Endodermal cell (in vitro differentiated cells): ENCODE measurements at regions not wholly inside any gene's neighbourhood (a gene's known extent, or its start where the extent isn't known, plus 50 kb on each side); places are given as distances from the start of the nearest gene placed in this dataset.

Experiments used
- DNase-seq: peaks from one replicate; pipeline ENCODE4 v3.0.0-alpha.2; 2017
- H3K27ac ChIP-seq: 2 replicates; pipeline ENCODE4 v1.5.1; 2013; ENCODE audit warnings: mild to moderate bottlenecking, low read depth, low read length, moderate library complexity
- H3K27me3 ChIP-seq: 2 replicates; pipeline ENCODE4 v1.6.1; 2013; ENCODE audit warnings: mild to moderate bottlenecking, low read length, moderate library complexity; ENCODE audit not compliant: insufficient read depth, control insufficient read depth, poor library complexity, severe bottlenecking
- H3K36me3 ChIP-seq: 2 replicates; pipeline ENCODE4 v1.7.0; 2013; ENCODE audit warnings: mild to moderate bottlenecking, low read length, moderate library complexity; ENCODE audit not compliant: control insufficient read depth, insufficient read depth
- H3K4me1 ChIP-seq: one replicate; pipeline ENCODE4 v1.7.0; 2013; ENCODE audit warnings: low read length; ENCODE audit not compliant: control insufficient read depth, insufficient read depth
- H3K4me3 ChIP-seq: 2 replicates; pipeline ENCODE4 v1.5.1; 2013; ENCODE audit warnings: mild to moderate bottlenecking, low read length, moderate library complexity
- H3K9ac ChIP-seq: 2 replicates; pipeline ENCODE4 v1.6.1; 2013; ENCODE audit warnings: mild to moderate bottlenecking, low read length, moderate library complexity; ENCODE audit not compliant: poor library complexity, severe bottlenecking; ENCODE audit errors: extremely low read depth
- H3K9me3 ChIP-seq: 2 replicates; pipeline ENCODE4 v1.6.1; 2013; ENCODE audit warnings: mild to moderate bottlenecking, low read length, moderate library complexity; ENCODE audit not compliant: control insufficient read depth
- H3K27ac Mint-ChIP-seq: 2 replicates; pipeline ENCODE4 v1.8.0; 2020; ENCODE audit warnings: mixed read lengths
- H3K27me3 Mint-ChIP-seq: 2 replicates; pipeline ENCODE4 v1.8.0; 2021; ENCODE audit warnings: mild to moderate bottlenecking, mixed read lengths; ENCODE audit not compliant: insufficient read depth
- H3K36me3 Mint-ChIP-seq: 2 replicates; pipeline ENCODE4 v1.8.0; 2020; ENCODE audit warnings: low read depth, mixed read lengths
- H3K4me1 Mint-ChIP-seq: 2 replicates; pipeline ENCODE4 v1.8.0; 2020; ENCODE audit warnings: mixed read lengths
- H3K4me3 Mint-ChIP-seq: 2 replicates; pipeline ENCODE4 v1.8.0; 2020; ENCODE audit warnings: mild to moderate bottlenecking, moderate library complexity, mixed read lengths
- H3K9me3 Mint-ChIP-seq: 2 replicates; pipeline ENCODE4 v1.8.0; 2020; ENCODE audit warnings: mild to moderate bottlenecking, mixed read lengths
- CTCF ChIP-seq: fragments of 200-600 bp; sonication (generic); conservative IDR thresholded peaks from 2 replicates; pipeline ENCODE4 v1.5.0; 2021; ENCODE audit warnings: antibody characterized with exemption, mild to moderate bottlenecking
- WGBS, 2 experiments: methylation state at CpG; one replicate each; pipeline versions ENCODE4 v1.1.5 to v1.1.7; 2013; ENCODE audit warnings: missing lambda C conversion rate in 2 of 2, mixed read lengths in 1 of 2; ENCODE audit not compliant: insufficient coverage in 1 of 2, insufficient read length in 1 of 2; 5-methylcytosine and 5-hydroxymethylcytosine counted together

GRCh38 chr4:132572210-132572609 is 576.9 kb upstream of the PCDH10 start:
- H3K9me3 ChIP-seq = no peaks in the 10 kb centered on the region
- no peak overlapping the region for H3K27ac ChIP-seq
- 52 to 72% methylated on average over 2 to 6 of the region's 6 CpGs for WGBS, 2 experiments
- Mint-ChIP-seq H3K4me1 (peaks cover 3% of the 10 kb centered on the region), H3K4me3 (no peak overlapping the region), H3K27me3 (no peaks in the 10 kb centered on the region), H3K36me3 (no peaks in the 10 kb centered on the region), H3K27ac (peak overlapping the region; percentile 46), H3K9me3 (no peaks in the 10 kb centered on the region)
- H3K27me3 ChIP-seq = no peaks in the 10 kb centered on the region
- H3K36me3 ChIP-seq = no peaks in the 10 kb centered on the region
- H3K9ac ChIP-seq = no peak overlapping the region
- no peaks in the 10 kb centered on the region for H3K4me1 ChIP-seq
- no peak for TF ChIP-seq CTCF
- DNase-seq = no peak
- H3K4me3 ChIP-seq = peak overlapping the region; percentile 9

- no peak for DNase-seq
- Mint-ChIP-seq H3K9me3 (peaks cover 10% of the 10 kb centered on the region), H3K27ac (no peak overlapping the region), H3K4me1 (no peaks in the 10 kb centered on the region), H3K4me3 (no peak overlapping the region), H3K36me3 (no peaks in the 10 kb centered on the region), H3K27me3 (no peaks in the 10 kb centered on the region)
- no peaks in the 10 kb centered on the region for H3K4me1 ChIP-seq
- no peak overlapping the region for H3K27ac ChIP-seq
- no peaks in the 10 kb centered on the region for H3K27me3 ChIP-seq
- no peak overlapping the region for H3K4me3 ChIP-seq
- H3K9ac ChIP-seq = no peak overlapping the region
- no peaks in the 10 kb centered on the region for H3K36me3 ChIP-seq
- peaks cover 6% of the 10 kb centered on the region for H3K9me3 ChIP-seq
- TF ChIP-seq CTCF = no peak
These were observed 561.5 kb upstream of the PCDH10 start for GRCh38 chr4:132587626-132588025.

- H3K36me3 Mint-ChIP-seq = no peaks in the 10 kb centered on the region
- H3K9me3 Mint-ChIP-seq = no peaks in the 10 kb centered on the region
- Histone ChIP-seq H3K4me3 (no peak overlapping the region), H3K27ac (no peak overlapping the region), H3K36me3 (no peaks in the 10 kb centered on the region), H3K4me1 (no peaks in the 10 kb centered on the region), H3K27me3 (no peaks in the 10 kb centered on the region), H3K9me3 (no peaks in the 10 kb centered on the region), H3K9ac (no peak overlapping the region)
- no peaks in the 10 kb centered on the region for H3K27me3 Mint-ChIP-seq
- peak; percentile 33 for TF ChIP-seq CTCF
- no peak overlapping the region for H3K4me3 Mint-ChIP-seq
- no peaks in the 10 kb centered on the region for H3K4me1 Mint-ChIP-seq
- no peak overlapping the region for H3K27ac Mint-ChIP-seq
- 91 to 96% methylated on average over 13 of the region's 13 CpGs for WGBS, 2 experiments
- peak; percentile 58 for DNase-seq
These were observed 556.8 kb upstream of the PCDH10 start for GRCh38 chr4:132592340-132592739.
